EH (cell line): ENCODE measurements at regions not wholly inside any gene's neighbourhood (a gene's known extent, or its start where the extent isn't known, plus 50 kb on each side); places are given as distances from the start of the nearest gene placed in this dataset.

Source experiments
- DNase-seq: peaks from one replicate; pipeline ENCODE4 v3.0.0-alpha.2; 2015; ENCODE audit warnings: low read depth

DNA sequence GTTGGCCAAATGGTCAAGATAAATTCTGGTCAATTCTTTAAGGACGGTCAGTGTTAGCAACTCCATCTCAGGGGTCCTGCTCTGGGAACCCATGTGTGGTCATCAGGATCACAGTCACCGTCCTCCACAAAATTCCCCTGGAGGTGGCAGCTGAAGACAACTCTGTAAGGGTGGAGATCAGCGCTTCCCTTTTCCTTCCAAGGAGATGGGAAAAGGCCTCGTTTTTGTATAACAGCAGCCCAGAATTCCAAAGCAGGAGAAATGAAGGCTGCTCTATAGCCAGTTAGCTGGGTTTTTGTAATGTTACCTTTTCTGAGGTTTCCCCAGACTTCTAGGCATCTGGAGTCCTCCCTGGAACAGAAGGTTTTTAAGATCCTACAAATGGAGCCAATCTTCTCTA lies 334.8 kb downstream of the MYCN start:
- no peak for DNase-seq

- DNase-seq, result no peak
These were observed 332.8 kb downstream of the MYCN start for GRCh38 chr2:16273111-16273510.

GRCh38 chr2:16272038-16272788 lies 331.9 kb downstream of the MYCN start:
- DNase-seq, result no peak

GRCh38 chr2:16271231-16271896 lies 331.0 kb downstream of the MYCN start:
- DNase-seq, result no peak

GRCh38 chr2:16270441-16270840 lies 330.1 kb downstream of the MYCN start:
- DNase-seq, result no peak

- no peak for DNase-seq
These were observed 328.1 kb downstream of the MYCN start for GRCh38 chr2:16268301-16269000.

GRCh38 chr2:16266571-16266970 lies 326.2 kb downstream of the MYCN start:
- DNase-seq, result no peak

- no peak for DNase-seq
These were observed 324.7 kb downstream of the MYCN start for GRCh38 chr2:16264931-16265540.

DNA sequence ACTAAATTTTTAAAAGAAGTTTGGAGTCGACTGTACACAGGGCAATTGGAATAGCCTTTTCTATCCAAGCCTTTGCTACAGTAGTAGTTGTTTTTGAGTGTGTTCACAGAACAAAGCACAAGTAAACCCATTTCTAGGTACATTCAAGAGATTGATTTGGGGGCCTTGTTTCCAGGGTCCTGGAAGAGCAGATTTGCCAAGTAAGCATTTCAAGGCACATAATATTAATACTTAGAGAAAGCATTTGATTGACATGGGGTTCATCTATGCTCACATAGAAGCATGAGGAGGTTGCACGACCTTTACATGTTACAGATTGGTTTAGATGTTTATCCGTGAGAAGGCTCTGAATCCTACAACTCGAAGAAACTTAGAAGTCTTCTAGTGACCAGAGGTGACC lies 324.1 kb downstream of the MYCN start:
- DNase-seq, result no peak

DNA sequence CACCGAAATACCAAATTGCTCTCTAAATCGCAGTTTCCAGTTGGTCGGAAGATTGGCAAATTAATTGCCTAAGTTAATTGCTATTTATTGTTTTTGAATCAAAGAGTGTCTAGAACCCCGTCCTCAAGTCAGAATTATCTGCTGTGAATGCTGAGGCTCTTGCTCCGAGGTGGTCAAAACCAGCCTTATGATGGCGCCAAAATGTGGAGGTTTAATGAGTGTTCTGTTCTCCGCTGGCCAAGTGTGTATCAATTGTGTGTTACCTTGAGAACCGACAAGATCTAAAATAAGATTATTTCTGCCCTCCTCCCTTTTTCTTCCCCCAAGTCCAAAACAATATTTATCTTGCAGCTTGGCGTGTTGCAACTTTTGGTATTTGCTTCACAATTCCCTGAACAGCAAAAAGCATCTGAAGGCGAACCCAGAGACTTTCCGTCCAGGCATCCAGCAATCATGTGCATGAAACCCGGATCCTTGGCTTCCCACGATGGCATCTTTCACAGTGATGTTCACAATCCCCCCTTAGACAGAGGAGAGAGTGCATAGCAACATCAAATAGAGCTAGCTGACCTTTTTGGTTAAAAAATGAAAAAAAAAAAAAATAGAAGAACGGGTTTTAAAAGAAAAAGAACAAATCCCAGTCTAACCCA lies 323.0 kb downstream of the MYCN start:
- DNase-seq, result no peak

- DNase-seq, result no peak
These were observed 322.3 kb downstream of the MYCN start for GRCh38 chr2:16262526-16263178.

DNA sequence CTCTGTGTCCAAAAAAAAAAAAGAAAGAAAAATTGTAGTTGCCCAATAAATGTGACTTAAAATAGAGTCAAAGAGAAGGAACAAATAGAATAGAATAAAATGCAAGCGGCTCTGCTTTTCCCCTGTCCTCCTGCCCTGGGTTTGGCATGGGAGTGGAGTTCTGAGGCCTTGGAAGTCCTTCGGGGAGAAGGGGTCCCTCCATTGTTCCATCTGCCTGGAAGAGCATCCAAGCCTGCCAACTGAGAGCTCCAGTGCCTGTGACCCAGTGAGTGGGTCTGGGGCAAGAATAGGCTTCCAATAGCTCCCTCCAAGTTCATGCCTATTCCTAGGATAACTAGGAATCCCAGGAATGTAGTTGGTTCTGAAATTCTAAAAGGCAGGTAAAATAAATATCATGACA lies 321.4 kb downstream of the MYCN start:
- DNase-seq, result no peak

GRCh38 chr2:16261071-16261470 lies 320.7 kb downstream of the MYCN start:
- no peak for DNase-seq

DNA sequence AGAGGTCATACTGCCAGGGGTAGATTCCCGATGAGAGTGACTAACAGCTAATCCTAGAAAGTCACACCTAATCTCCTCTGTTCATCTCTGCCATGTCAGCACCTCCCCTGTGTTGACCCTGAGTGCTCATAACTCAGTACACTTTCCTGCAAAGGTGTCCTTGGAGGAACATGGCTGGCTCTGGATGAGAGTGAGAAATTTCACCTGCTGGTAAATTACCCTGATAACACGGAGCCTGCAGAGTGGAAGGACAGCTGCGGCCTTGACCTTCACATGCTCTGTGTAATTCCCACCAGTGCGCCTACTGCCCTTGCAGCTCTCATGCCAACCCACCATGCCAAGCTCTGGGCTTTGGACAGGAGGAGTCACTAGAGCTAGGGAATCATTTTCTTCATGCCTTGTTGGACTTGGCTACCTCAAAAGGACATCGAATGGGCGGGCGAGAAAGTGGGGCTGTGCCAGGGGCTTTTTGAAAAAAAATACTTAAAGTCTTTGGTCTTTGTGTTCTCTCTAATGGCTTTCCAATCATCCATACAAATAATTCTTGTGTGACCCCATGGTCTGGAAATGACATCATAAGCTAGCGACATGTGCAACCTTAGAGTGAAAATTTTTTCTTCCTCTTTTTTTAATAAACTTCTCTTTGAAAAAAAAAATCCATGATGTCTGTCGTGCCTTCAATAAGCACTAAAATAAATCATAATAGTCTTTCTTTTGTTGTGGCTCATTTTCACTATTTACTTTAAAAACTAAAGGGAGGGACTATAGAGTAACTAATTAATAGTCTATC lies 319.9 kb downstream of the MYCN start:
- no peak for DNase-seq

DNA sequence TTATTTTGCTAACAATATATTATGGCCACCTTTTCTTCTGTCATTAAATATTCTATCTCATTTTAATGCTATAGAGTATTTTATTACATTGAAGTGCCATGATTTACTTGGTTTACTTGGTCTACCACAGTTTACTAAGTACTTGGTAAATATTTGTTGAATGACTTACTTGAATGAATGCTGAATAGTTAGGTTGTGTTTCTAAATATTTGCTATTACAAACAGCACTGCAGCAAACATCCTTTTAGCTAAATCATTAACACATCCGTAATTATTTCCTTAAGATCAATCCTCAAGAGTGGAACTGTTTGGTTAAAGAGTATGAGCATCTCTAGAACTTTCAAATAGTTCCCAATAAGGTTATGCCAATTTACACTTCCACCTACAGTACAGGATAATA lies 318.7 kb downstream of the MYCN start:
- DNase-seq, result no peak

DNA sequence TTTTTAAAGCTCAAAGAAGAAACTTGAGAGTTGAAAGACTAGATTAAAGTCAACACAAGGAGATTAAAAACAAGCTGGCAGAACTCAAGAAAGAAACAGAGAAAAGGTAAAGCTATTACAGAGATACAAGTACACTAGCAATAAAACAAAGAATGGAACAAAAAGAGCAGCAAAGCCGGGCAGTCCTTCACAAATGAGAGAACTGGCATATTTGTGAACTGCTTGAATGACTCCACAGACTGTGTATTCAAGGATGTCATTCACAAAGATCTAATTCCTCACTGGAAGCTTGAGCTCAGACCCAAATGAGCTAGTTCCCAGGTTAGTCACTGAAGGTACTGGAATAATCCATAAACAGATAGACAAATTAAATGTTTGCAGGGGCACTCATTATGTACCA lies 318.0 kb downstream of the MYCN start:
- no peak for DNase-seq

DNA sequence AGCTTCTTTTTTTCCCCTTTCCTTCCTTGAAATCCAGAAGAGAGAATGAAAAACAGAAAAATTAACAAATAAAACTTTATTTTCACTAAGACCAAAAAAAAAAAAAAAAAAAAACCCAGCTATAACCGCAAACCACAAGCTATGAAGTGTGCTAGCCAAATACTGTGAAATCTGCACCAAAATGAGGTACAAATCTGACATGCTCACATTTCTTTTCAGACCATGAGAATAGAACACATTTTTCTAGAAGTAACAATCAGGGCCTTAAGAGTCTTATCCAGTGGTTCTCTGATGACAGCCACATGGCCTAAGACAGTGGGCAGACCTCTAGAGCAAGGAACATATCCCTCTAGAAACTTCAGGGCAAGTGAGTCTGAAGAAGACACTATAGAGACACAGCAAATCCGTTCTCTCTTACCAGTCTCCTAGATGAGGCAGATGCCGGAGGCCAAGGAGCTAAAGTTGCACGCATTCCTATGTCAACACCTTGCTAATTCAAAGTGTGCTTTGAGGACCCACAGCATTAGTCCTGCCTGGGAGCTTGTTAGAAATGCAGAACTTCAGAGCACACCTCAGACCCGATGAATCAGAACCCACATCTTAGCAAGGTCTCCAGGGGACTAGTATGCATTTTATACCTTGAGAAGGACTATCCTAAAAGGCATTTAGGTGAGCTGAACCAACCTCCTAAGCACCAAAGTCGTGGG lies 317.1 kb downstream of the MYCN start:
- no peak for DNase-seq

- DNase-seq, result no peak
These were observed 316.4 kb downstream of the MYCN start for GRCh38 chr2:16256601-16257321.

DNA sequence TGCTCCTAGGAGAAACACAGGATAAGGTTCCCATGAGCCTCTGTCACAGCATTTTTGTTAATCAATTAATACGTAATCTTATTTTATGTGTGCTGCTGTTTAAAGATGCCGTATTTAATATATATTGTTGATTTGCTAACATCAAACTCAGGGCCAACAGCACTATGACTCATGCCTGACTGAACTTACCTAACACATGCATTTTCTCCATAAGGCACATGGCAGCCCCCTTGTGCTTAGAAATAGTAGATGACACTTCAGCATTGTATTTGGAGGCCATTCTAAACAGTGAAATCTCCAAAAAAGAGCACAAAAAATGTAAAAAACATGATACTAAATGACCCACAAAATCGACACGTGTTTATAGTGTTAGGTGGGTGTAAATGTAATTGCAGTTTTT lies 314.8 kb downstream of the MYCN start:
- DNase-seq, result no peak
